Progenitor cell of endocrine pancreas (in vitro differentiated cells): ENCODE measurements at regions not wholly inside any gene's neighbourhood (a gene's known extent, or its start where the extent isn't known, plus 50 kb on each side); places are given as distances from the start of the nearest gene placed in this dataset.

Experiments used
- DNase-seq: peaks from one replicate; pipeline ENCODE4 v3.0.0; 2021; ENCODE audit warnings: low spot score; ENCODE audit not compliant: unreplicated experiment
- H3K27ac Mint-ChIP-seq: 2 replicates; pipeline ENCODE4 v1.8.0; 2021; ENCODE audit warnings: mild to moderate bottlenecking, moderate library complexity, mixed read lengths
- H3K27me3 Mint-ChIP-seq: 2 replicates; pipeline ENCODE4 v1.8.0; 2021; ENCODE audit warnings: mixed read lengths
- H3K36me3 Mint-ChIP-seq: 2 replicates; pipeline ENCODE4 v1.8.0; 2022; ENCODE audit warnings: mixed read lengths; ENCODE audit not compliant: insufficient read depth
- H3K4me1 Mint-ChIP-seq: 2 replicates; pipeline ENCODE4 v1.8.0; 2021; ENCODE audit warnings: low read depth, mixed read lengths
- H3K4me3 Mint-ChIP-seq: 2 replicates; pipeline ENCODE4 v1.8.0; 2021; ENCODE audit warnings: low read depth, mild to moderate bottlenecking, moderate library complexity, mixed read lengths
- H3K9me3 Mint-ChIP-seq: 2 replicates; pipeline ENCODE4 v1.8.0; 2021; ENCODE audit warnings: low read depth, mixed read lengths
- TF ChIP-seq, protein P1 (sequence below): fragments of 200-600 bp; sonication (generic); IDR thresholded peaks from one replicate; pipeline ENCODE4 v1.5.0; 2021; ENCODE audit warnings: antibody characterized with exemption, mild to moderate bottlenecking; ENCODE audit not compliant: unreplicated experiment

DNA sequence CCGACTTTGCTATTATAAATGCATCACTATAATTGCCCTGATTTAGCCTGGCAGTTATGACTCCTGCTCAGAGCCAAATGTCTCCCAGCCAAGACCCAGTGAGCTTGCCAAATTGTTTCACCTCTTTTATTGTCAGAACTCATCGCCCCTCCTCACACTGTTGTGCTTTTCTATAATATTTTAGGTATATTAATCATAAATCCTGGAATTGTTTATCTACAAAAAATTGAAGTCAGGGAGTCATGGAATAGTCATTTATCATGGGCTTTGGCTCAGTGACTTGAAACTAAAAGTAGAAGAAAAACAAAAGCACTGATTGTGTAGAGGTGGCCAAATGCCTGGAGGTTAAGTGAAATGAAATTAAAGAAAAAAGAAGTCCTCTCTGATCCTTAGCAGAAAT lies 85.6 kb downstream of the PFDN4 start:
- TF ChIP-seq, protein P1, sequence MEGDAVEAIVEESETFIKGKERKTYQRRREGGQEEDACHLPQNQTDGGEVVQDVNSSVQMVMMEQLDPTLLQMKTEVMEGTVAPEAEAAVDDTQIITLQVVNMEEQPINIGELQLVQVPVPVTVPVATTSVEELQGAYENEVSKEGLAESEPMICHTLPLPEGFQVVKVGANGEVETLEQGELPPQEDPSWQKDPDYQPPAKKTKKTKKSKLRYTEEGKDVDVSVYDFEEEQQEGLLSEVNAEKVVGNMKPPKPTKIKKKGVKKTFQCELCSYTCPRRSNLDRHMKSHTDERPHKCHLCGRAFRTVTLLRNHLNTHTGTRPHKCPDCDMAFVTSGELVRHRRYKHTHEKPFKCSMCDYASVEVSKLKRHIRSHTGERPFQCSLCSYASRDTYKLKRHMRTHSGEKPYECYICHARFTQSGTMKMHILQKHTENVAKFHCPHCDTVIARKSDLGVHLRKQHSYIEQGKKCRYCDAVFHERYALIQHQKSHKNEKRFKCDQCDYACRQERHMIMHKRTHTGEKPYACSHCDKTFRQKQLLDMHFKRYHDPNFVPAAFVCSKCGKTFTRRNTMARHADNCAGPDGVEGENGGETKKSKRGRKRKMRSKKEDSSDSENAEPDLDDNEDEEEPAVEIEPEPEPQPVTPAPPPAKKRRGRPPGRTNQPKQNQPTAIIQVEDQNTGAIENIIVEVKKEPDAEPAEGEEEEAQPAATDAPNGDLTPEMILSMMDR: no peak
- no peaks in the 10 kb centered on the region for H3K9me3 Mint-ChIP-seq

GRCh38 chr20:54294094-54294493 lies 86.2 kb downstream of the PFDN4 start:
- no peak overlapping the region for H3K27ac Mint-ChIP-seq
- no peaks in the 10 kb centered on the region for H3K9me3 Mint-ChIP-seq

More for the DNA sequence above, 85.6 kb downstream of the PFDN4 start:
- no peaks in the 10 kb centered on the region for H3K36me3 Mint-ChIP-seq
- H3K27ac Mint-ChIP-seq: no peak overlapping the region
- no peaks in the 10 kb centered on the region for H3K4me1 Mint-ChIP-seq
- no peak overlapping the region for H3K4me3 Mint-ChIP-seq
- no peak for DNase-seq
- H3K27me3 Mint-ChIP-seq: no peaks in the 10 kb centered on the region

GRCh38 chr20:54295686-54296085 lies 87.8 kb downstream of the PFDN4 start:
- Mint-ChIP-seq H3K27ac (no peak overlapping the region), H3K9me3 (no peaks in the 10 kb centered on the region), H3K36me3 (no peaks in the 10 kb centered on the region), H3K4me3 (no peak overlapping the region), H3K27me3 (no peaks in the 10 kb centered on the region), H3K4me1 (no peaks in the 10 kb centered on the region)
- DNase-seq: no peak
- TF ChIP-seq, protein P1: no peak

More at GRCh38 chr20:54294094-54294493, 86.2 kb downstream of the PFDN4 start:
- TF ChIP-seq, protein P1: no peak
- no peak overlapping the region for H3K4me3 Mint-ChIP-seq
- H3K36me3 Mint-ChIP-seq: no peaks in the 10 kb centered on the region
- H3K27me3 Mint-ChIP-seq: no peaks in the 10 kb centered on the region
- DNase-seq: no peak
- no peaks in the 10 kb centered on the region for H3K4me1 Mint-ChIP-seq

- Mint-ChIP-seq H3K27ac (no peak overlapping the region), H3K9me3 (no peaks in the 10 kb centered on the region), H3K4me3 (no peak overlapping the region), H3K4me1 (peaks cover 3% of the 10 kb centered on the region), H3K36me3 (no peaks in the 10 kb centered on the region), H3K27me3 (no peaks in the 10 kb centered on the region)
- TF ChIP-seq, protein P1: no peak
- DNase-seq: no peak
Observed at GRCh38 chr20:54305421-54305820, 97.5 kb downstream of the PFDN4 start.

- no peaks in the 10 kb centered on the region for H3K9me3 Mint-ChIP-seq
- H3K36me3 Mint-ChIP-seq: no peaks in the 10 kb centered on the region
- no peak overlapping the region for H3K27ac Mint-ChIP-seq
- TF ChIP-seq, protein P1: no peak
- H3K4me3 Mint-ChIP-seq: no peak overlapping the region
- DNase-seq: no peak
- H3K4me1 Mint-ChIP-seq: peaks cover 3% of the 10 kb centered on the region
- H3K27me3 Mint-ChIP-seq: no peaks in the 10 kb centered on the region
Observed at GRCh38 chr20:54306985-54307710, 99.3 kb downstream of the PFDN4 start.
